ENCODE measurements at regions not wholly inside any gene's neighbourhood (a gene's known extent, or its start where the extent isn't known, plus 50 kb on each side); places are given as distances from the start of the nearest gene placed in this dataset.

DNA sequence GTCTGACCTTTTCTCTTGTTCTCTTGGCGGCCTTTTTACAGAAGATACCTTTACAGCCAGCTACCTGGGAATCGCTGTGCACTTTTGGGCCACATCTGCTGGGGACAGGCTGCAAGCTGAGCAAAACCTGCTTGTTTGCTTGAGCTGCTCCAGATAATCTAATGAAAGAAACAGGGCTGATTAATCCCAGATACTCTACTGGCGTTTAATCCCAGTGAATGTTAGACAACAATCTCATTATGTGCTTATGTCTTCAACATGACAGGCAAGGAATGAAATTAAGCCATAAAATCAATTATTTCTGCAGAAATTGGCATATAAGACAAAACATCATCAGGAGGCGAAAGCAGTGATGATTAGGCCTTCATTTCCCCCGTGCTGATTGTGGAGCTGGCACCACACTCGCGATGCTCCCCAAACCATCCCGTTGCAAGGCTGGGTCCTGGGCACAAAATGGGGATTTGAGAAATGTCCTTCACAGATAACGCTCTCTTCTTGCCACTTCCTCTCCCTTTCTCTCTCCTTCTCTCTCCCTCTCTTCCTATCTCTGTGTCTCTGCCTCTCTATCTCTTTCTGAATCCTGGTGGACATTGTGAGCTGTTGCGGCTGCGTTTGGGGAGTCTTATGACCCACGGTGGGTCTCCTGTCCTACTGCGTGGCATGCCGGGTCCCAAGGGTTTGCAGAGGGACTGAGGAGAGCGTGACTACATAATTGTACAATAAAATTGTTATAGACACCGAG lies 1053.8 kb downstream of the TBC1D22A start:
- H3K36me3 ChIP-seq (replicated peaks in 1 of 2), result no peaks in the 10 kb centered on the region
- H3K27me3 ChIP-seq, result no peaks in the 10 kb centered on the region
- H3K4me1 ChIP-seq (replicated peaks in 1 of 2), result no peaks in the 10 kb centered on the region
- H3K27ac ChIP-seq, result no peak overlapping the region
- WGBS, 4 donors, result 78 to 89% (median 82%) methylated on average over 16 of the region's 16 CpGs
- H3K4me3 ChIP-seq, result no peak overlapping the region
- no peak for TF ChIP-seq POLR2A (IDR thresholded peaks at IDR 0.05)
- TF ChIP-seq, protein P1, sequence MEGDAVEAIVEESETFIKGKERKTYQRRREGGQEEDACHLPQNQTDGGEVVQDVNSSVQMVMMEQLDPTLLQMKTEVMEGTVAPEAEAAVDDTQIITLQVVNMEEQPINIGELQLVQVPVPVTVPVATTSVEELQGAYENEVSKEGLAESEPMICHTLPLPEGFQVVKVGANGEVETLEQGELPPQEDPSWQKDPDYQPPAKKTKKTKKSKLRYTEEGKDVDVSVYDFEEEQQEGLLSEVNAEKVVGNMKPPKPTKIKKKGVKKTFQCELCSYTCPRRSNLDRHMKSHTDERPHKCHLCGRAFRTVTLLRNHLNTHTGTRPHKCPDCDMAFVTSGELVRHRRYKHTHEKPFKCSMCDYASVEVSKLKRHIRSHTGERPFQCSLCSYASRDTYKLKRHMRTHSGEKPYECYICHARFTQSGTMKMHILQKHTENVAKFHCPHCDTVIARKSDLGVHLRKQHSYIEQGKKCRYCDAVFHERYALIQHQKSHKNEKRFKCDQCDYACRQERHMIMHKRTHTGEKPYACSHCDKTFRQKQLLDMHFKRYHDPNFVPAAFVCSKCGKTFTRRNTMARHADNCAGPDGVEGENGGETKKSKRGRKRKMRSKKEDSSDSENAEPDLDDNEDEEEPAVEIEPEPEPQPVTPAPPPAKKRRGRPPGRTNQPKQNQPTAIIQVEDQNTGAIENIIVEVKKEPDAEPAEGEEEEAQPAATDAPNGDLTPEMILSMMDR (IDR thresholded peaks at IDR 0.05), result no peak
- DNase-seq, result peak in 1 of 7 donors; percentile 18
- H3K9me3 ChIP-seq (replicated peaks in 1 of 3), result no peaks in the 10 kb centered on the region
- intact Hi-C loops (cut with DNase I), result no loop called here

DNA sequence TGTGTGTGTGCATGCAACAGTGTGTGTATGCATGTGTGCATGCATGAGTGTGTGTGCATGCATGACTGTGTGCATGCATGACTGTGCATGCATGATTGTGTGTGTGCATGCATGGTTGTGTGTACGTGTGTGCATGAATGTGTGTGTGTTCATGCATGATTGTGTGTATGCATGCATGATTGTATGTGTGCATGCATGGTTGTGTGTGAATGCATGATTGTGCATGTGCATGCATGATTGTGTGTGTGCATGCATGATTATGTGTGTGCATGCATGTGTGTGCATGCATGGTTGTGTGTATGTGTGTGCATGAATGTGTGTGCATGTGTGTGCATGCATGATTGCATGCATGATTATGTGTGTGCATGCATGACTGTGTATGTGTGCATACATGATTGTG lies 1052.0 kb downstream of the TBC1D22A start:
- TF ChIP-seq, protein P1 (IDR thresholded peaks at IDR 0.05), result no peak
- Histone ChIP-seq H3K27ac (no peak overlapping the region), H3K4me1 (replicated peaks in 1 of 2) (no peaks in the 10 kb centered on the region), H3K27me3 (peaks cover 4% of the 10 kb centered on the region), H3K9me3 (replicated peaks in 1 of 3) (no peaks in the 10 kb centered on the region), H3K36me3 (replicated peaks in 1 of 2) (no peaks in the 10 kb centered on the region), H3K4me3 (no peak overlapping the region)
- 50 to 100% (median 88%) methylated on average over 1 of the region's 1 CpG for WGBS, 4 donors
- no peak for DNase-seq
- intact Hi-C loops (cut with DNase I), result no loop called here

DNA sequence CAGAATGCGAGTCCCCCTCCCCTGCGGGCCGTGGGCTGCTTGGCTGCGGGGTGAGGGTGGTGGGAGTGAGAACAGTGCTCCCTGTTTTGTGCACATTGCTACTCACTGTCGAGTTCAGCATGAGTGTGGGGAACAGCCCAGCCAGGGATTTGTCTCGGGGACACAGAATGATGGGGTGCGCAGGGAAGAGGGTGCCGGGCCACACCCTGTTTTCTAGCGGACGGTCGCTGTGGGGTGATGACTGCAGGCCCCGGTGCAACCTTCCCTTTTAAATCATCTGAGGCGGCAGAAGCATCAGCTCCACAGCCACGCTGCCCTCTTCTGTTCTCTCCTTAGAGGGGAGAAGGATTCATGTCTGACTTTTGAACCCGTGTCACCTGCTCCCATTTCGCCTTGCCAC lies 1051.2 kb downstream of the TBC1D22A start:
- 73 to 80% (median 76%) methylated on average over 14 to 16 of the region's 16 CpGs for whole genome bisulfite sequencing, 4 donors
- intact Hi-C loops (cut with DNase I), result no loop called here
- Histone ChIP-seq H3K36me3 (replicated peaks in 1 of 2) (no peaks in the 10 kb centered on the region), H3K4me3 (no peak overlapping the region), H3K27me3 (peaks cover 4% of the 10 kb centered on the region), H3K27ac (no peak overlapping the region), H3K4me1 (replicated peaks in 1 of 2) (no peaks in the 10 kb centered on the region), H3K9me3 (replicated peaks in 1 of 3) (no peaks in the 10 kb centered on the region)
- no peak for TF ChIP-seq POLR2A (IDR thresholded peaks at IDR 0.05)
- TF ChIP-seq, protein P1 (IDR thresholded peaks at IDR 0.05), result no peak
- peak in 1 of 7 donors; percentile 9 for DNase-seq

DNA sequence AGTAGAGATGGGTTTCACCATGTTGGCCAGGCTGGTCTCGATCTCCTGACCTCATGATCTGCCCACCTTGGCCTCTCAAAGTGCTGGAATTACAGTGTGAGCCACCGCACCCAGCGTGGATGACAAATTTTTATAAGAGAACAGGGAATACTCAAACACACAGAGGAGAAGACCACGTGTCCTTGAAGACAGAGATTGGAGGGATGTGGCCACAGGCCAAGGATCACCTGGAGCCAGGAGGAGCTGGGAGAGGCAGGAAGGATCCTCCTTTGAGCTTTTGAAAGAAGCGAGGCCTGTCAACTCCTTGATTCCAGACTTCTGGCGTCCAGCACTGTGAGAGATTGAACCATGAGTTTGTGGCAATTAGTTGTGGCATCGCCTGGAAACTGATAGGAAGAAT lies 1049.5 kb downstream of the TBC1D22A start:
- WGBS, 4 donors, result 74 to 85% (median 75%) methylated on average over 7 of the region's 7 CpGs
- Histone ChIP-seq H3K9me3 (replicated peaks in 1 of 3) (no peaks in the 10 kb centered on the region), H3K4me1 (replicated peaks in 1 of 2) (no peaks in the 10 kb centered on the region), H3K27ac (no peak overlapping the region), H3K4me3 (no peak overlapping the region), H3K27me3 (peaks cover 4% of the 10 kb centered on the region), H3K36me3 (replicated peaks in 1 of 2) (no peaks in the 10 kb centered on the region)
- peak in 1 of 7 donors; percentile 15 for DNase-seq
- TF ChIP-seq, protein P1 (IDR thresholded peaks at IDR 0.05), result no peak
- no peak for TF ChIP-seq POLR2A (IDR thresholded peaks at IDR 0.05)
- intact Hi-C loops (cut with DNase I), result no loop called here

Measured in adrenal gland (tissue), 9 donors.